K562 (cell line): ENCODE measurements at regions not wholly inside any gene's neighbourhood (a gene's known extent, or its start where the extent isn't known, plus 50 kb on each side); places are given as distances from the start of the nearest gene placed in this dataset.

Source experiments
- CXXC5 ChIP-seq: fragments of 250-450 bp; sonication (Bioruptor Pico); IDR thresholded peaks from 2 replicates; pipeline ENCODE4 v1.8.0; 2022; ENCODE audit warnings: inconsistent platforms, mild to moderate bottlenecking, moderate library complexity
- ELF2 ChIP-seq: fragments of 250-450 bp; sonication (Bioruptor Pico); IDR thresholded peaks from 2 replicates; pipeline ENCODE4 v1.5.0; 2021; ENCODE audit warnings: mild to moderate bottlenecking
- ETV5 ChIP-seq: sonication (generic); formaldehyde crosslinking; IDR thresholded peaks from 2 replicates; pipeline ENCODE4 v1.4.0; 2020; ENCODE audit warnings: low read depth, mild to moderate bottlenecking, missing genetic modification reagents
- NFIX ChIP-seq: fragments of 250-450 bp; sonication (Bioruptor Pico); IDR thresholded peaks from 2 replicates; pipeline ENCODE4 v1.4.0; 2020; ENCODE audit warnings: low read depth, mild to moderate bottlenecking, moderate library complexity
- NFYB ChIP-seq: IDR thresholded peaks from 2 replicates; pipeline ENCODE4 v1.6.1; 2011; ENCODE audit warnings: mild to moderate bottlenecking, moderate library complexity; ENCODE audit not compliant: insufficient read length; ENCODE audit errors: extremely low read depth
- POLR2H ChIP-seq: IDR thresholded peaks from 2 replicates; pipeline ENCODE4 v1.6.1; 2016; ENCODE audit warnings: missing genetic modification characterization, low read depth, mild to moderate bottlenecking, control low read depth, missing compliant biosample characterization, moderate library complexity
- RAD51 ChIP-seq: fragments of 450-650 bp; IDR thresholded peaks from 2 replicates; pipeline ENCODE4 v1.7.1; 2016; ENCODE audit warnings: low read depth, mild to moderate bottlenecking, borderline replicate concordance
- TBP ChIP-seq: optimal IDR thresholded peaks from 2 replicates; pipeline ENCODE3; 2011; ENCODE audit warnings: low read depth, low read length, improper control_type of control experiment
- TEAD1 ChIP-seq, 2 experiments: fragments of 450-650 bp in 1 of 2; sonication (generic) in 1 of 2; formaldehyde crosslinking; IDR thresholded peaks; 2 replicates each; pipeline versions ENCODE4 v1.4.0 to v1.8.0; 2020 to 2022; ENCODE audit warnings: mild to moderate bottlenecking in 2 of 2, missing genetic modification reagents in 1 of 2
- TFAM ChIP-seq: fragments of 250-450 bp; sonication (Bioruptor Pico); conservative IDR thresholded peaks from 2 replicates; pipeline ENCODE4 v1.5.0; 2021; ENCODE audit warnings: mild to moderate bottlenecking, moderate library complexity
- XRCC4 ChIP-seq: IDR thresholded peaks from one replicate; pipeline ENCODE4 v1.6.1; 2011; ENCODE audit not compliant: insufficient read depth, insufficient read length; ENCODE audit errors: extremely low read depth
- TF ChIP-seq, protein P1 (sequence below): sonication (generic); formaldehyde crosslinking; IDR thresholded peaks from 2 replicates; pipeline ENCODE4 v1.8.0; 2022; ENCODE audit warnings: mild to moderate bottlenecking, missing genetic modification reagents
- TF ChIP-seq, protein P2 (sequence below): fragments of 250-450 bp; sonication (Bioruptor Pico); IDR thresholded peaks from 2 replicates; pipeline ENCODE4 v1.8.0; 2022; ENCODE audit warnings: inconsistent platforms, mild to moderate bottlenecking, moderate library complexity, borderline replicate concordance
- TF ChIP-seq, protein P3 (sequence below): fragments of 450-650 bp; IDR thresholded peaks from 2 replicates; pipeline ENCODE4 v1.6.1; 2017; ENCODE audit warnings: mild to moderate bottlenecking, moderate library complexity
- TF ChIP-seq, protein P4 (sequence below), 2 experiments: fragments of 450-650 bp; conservative IDR thresholded peaks; 2 replicates each; pipeline ENCODE4 v1.6.1; 2017; ENCODE audit warnings: mild to moderate bottlenecking in 2 of 2, moderate library complexity in 2 of 2
- TF ChIP-seq, protein P5 (sequence below): fragments of 150-350 bp; conservative IDR thresholded peaks from 2 replicates; pipeline ENCODE4 v1.6.1; 2014; ENCODE audit warnings: low read length
- TF ChIP-seq, protein P6 (sequence below), 3 experiments: IDR thresholded peaks in 2 of 3; conservative IDR thresholded peaks in 1 of 3; 2 replicates each; pipeline ENCODE4 v1.5.1; 2011 to 2012; ENCODE audit warnings: low read length in 3 of 3, mild to moderate bottlenecking in 3 of 3, control low read depth in 2 of 3, improper control_type of control experiment in 1 of 3, inconsistent platforms in 1 of 3, low read depth in 1 of 3, mixed read lengths in 1 of 3, moderate library complexity in 1 of 3; ENCODE audit not compliant: insufficient read depth in 2 of 3

DNA sequence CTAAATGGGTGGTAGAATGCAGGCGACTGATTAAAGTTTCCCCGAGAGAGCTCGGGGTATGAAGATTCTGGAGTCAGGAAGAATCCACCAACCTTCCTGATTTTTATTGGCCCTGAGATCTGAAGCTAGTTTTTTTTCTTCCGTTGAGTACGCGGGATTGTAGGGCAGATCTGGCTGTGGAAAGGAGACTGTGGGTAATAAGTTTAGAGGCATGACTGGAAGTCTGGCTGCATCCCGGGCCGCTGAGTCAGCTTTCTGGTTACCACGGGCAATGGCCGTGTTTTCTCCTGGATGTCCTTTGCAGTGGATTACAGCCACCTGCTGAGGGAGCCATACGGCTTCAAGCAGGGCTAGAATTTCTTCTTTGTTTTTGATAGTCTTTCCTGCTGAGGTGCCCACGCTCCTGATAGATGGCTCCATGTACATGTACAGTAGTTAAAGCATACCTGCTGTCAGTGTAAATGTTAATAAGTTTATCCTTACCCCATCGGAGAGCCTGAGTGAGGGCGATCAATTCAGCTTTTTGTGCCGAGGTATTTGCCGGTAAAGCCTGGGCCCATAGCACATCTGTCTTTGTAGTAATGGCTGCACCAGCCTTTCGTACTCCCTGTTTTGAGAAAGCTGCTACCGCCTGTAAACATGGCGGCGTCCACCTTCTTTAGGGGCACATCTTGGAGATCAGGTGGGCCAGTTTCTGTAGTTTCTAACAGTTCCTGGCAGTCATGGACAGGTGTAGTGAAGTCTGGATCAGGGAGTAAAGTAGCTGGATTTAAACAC, 154.0 kb downstream of the TRIM27 start (continued):
- TF ChIP-seq, protein P1, sequence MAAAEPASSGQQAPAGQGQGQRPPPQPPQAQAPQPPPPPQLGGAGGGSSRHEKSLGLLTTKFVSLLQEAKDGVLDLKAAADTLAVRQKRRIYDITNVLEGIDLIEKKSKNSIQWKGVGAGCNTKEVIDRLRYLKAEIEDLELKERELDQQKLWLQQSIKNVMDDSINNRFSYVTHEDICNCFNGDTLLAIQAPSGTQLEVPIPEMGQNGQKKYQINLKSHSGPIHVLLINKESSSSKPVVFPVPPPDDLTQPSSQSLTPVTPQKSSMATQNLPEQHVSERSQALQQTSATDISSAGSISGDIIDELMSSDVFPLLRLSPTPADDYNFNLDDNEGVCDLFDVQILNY, result no peak
- TF ChIP-seq POLR2H (tag) (no peak), TBP (no peak), ETV5 (no peak), TEAD1 (CRISPR knock-in tag; IDR thresholded peaks at IDR 0.05) (no peak), RAD51 (no peak), TFAM (CRISPR knock-in tag) (no peak), NFIX (CRISPR knock-in tag) (no peak), NFYB (no peak), XRCC4 (no peak), ELF2 (no peak), CXXC5 (CRISPR knock-in tag) (no peak)
- TF ChIP-seq, protein P2, sequence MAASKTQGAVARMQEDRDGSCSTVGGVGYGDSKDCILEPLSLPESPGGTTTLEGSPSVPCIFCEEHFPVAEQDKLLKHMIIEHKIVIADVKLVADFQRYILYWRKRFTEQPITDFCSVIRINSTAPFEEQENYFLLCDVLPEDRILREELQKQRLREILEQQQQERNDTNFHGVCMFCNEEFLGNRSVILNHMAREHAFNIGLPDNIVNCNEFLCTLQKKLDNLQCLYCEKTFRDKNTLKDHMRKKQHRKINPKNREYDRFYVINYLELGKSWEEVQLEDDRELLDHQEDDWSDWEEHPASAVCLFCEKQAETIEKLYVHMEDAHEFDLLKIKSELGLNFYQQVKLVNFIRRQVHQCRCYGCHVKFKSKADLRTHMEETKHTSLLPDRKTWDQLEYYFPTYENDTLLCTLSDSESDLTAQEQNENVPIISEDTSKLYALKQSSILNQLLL (CRISPR knock-in tag), result no peak
- TF ChIP-seq, protein P3, sequence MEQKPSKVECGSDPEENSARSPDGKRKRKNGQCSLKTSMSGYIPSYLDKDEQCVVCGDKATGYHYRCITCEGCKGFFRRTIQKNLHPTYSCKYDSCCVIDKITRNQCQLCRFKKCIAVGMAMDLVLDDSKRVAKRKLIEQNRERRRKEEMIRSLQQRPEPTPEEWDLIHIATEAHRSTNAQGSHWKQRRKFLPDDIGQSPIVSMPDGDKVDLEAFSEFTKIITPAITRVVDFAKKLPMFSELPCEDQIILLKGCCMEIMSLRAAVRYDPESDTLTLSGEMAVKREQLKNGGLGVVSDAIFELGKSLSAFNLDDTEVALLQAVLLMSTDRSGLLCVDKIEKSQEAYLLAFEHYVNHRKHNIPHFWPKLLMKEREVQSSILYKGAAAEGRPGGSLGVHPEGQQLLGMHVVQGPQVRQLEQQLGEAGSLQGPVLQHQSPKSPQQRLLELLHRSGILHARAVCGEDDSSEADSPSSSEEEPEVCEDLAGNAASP, result no peak
- TF ChIP-seq, protein P4, sequence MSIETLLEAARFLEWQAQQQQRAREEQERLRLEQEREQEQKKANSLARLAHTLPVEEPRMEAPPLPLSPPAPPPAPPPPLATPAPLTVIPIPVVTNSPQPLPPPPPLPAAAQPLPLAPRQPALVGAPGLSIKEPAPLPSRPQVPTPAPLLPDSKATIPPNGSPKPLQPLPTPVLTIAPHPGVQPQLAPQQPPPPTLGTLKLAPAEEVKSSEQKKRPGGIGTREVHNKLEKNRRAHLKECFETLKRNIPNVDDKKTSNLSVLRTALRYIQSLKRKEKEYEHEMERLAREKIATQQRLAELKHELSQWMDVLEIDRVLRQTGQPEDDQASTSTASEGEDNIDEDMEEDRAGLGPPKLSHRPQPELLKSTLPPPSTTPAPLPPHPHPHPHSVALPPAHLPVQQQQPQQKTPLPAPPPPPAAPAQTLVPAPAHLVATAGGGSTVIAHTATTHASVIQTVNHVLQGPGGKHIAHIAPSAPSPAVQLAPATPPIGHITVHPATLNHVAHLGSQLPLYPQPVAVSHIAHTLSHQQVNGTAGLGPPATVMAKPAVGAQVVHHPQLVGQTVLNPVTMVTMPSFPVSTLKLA (conservative IDR thresholded peaks at IDR 0.05), result 0 out of 4 replicates have a peak, but pooled peaks of 1 of the 2 experiments have one; percentile 26
- TF ChIP-seq, protein P5, sequence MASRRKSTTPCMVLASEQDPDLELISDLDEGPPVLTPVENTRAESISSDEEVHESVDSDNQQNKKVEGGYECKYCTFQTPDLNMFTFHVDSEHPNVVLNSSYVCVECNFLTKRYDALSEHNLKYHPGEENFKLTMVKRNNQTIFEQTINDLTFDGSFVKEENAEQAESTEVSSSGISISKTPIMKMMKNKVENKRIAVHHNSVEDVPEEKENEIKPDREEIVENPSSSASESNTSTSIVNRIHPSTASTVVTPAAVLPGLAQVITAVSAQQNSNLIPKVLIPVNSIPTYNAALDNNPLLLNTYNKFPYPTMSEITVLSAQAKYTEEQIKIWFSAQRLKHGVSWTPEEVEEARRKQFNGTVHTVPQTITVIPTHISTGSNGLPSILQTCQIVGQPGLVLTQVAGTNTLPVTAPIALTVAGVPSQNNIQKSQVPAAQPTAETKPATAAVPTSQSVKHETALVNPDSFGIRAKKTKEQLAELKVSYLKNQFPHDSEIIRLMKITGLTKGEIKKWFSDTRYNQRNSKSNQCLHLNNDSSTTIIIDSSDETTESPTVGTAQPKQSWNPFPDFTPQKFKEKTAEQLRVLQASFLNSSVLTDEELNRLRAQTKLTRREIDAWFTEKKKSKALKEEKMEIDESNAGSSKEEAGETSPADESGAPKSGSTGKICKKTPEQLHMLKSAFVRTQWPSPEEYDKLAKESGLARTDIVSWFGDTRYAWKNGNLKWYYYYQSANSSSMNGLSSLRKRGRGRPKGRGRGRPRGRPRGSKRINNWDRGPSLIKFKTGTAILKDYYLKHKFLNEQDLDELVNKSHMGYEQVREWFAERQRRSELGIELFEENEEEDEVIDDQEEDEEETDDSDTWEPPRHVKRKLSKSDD, result no peak
- TF ChIP-seq, protein P6, sequence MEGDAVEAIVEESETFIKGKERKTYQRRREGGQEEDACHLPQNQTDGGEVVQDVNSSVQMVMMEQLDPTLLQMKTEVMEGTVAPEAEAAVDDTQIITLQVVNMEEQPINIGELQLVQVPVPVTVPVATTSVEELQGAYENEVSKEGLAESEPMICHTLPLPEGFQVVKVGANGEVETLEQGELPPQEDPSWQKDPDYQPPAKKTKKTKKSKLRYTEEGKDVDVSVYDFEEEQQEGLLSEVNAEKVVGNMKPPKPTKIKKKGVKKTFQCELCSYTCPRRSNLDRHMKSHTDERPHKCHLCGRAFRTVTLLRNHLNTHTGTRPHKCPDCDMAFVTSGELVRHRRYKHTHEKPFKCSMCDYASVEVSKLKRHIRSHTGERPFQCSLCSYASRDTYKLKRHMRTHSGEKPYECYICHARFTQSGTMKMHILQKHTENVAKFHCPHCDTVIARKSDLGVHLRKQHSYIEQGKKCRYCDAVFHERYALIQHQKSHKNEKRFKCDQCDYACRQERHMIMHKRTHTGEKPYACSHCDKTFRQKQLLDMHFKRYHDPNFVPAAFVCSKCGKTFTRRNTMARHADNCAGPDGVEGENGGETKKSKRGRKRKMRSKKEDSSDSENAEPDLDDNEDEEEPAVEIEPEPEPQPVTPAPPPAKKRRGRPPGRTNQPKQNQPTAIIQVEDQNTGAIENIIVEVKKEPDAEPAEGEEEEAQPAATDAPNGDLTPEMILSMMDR (IDR thresholded peaks at IDR 0.05 in 2 of 3, conservative IDR thresholded peaks at IDR 0.05 in 1 of 3; ENCODE audit: insufficient read depth in 2 of 3, low read depth in 1 of 3, low read length in 3 of 3), result peak; percentile 72 to 80 (median 78)
